GM19468 (cell line): ENCODE measurements at regions not wholly inside any gene's neighbourhood (a gene's known extent, or its start where the extent isn't known, plus 50 kb on each side); places are given as distances from the start of the nearest gene placed in this dataset.

Source experiments
- ATAC-seq: cut with Tn5 transposase; IDR thresholded peaks from one replicate; pipeline ENCODE4 v1.9.1; 2021; ENCODE audit warnings: mild to moderate bottlenecking, moderate library complexity, moderate number of reproducible peaks; ENCODE audit not compliant: unreplicated experiment; ENCODE audit errors: extremely low read depth

DNA sequence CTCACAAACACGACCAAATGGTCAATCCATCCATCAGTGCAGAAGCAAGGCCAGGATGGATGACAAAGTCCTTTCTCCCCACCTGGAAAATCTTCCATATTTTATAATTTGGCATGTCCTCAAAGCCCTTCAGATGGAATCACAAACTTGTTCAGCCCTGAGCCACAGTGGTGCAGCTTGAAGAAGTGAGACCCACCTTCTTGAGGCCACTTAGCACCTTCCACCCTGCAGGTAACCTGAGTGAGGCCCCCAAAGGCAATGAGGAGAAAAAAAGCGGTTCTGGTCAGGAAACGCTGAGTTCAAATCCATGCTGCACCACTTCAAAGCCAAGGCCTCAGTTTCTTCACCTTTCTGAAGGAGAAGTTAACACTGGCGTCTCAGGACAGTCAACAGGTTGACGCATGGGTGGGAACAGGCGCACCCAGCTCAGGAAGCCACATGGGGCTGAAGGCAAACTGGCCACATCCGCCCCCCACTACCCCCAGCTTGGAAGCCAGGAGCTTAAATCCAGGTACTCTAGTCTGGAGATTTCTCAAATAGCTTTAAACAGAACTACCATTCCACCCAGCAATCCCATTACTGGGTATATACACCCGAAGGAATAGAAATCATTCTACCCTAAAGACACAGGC is 320.4 kb downstream of the BCL11B start:
- no peak for ATAC-seq

DNA sequence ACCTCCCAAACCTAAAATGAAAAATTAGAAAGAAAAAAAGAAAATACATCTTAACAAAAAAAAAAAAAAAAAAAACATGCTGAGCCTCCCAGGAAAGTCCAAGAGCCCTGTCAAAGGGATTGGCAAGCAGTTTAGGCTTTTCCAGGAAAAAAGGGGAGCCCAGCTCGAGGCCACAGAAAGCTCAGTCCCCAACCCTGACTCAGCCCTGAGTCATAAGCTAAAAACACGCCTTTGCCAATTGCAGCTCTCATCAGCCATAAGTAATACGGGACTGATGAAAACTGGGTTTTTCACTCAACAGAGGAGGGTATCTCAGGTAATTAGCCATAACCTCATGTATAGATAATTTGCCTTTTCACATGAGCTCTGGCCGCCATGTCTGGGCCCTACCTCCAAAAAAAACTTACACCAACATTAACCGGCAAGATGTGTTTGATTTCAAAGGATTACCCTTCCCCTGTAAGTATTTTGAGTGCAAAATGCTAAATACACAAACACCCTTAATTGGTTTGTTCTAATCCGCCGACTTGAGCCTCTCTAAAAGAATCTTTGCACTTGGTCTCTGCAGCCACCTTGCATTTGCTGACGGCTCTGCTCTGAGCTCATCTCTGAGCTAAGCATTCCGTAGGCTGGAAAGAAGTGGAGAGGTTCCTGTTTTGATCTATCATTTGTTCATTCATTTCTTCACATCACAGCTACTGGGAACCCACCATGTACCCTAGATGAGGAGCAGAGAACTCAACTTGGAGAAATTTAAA is 319.2 kb downstream of the BCL11B start:
- ATAC-seq, result no peak

DNA sequence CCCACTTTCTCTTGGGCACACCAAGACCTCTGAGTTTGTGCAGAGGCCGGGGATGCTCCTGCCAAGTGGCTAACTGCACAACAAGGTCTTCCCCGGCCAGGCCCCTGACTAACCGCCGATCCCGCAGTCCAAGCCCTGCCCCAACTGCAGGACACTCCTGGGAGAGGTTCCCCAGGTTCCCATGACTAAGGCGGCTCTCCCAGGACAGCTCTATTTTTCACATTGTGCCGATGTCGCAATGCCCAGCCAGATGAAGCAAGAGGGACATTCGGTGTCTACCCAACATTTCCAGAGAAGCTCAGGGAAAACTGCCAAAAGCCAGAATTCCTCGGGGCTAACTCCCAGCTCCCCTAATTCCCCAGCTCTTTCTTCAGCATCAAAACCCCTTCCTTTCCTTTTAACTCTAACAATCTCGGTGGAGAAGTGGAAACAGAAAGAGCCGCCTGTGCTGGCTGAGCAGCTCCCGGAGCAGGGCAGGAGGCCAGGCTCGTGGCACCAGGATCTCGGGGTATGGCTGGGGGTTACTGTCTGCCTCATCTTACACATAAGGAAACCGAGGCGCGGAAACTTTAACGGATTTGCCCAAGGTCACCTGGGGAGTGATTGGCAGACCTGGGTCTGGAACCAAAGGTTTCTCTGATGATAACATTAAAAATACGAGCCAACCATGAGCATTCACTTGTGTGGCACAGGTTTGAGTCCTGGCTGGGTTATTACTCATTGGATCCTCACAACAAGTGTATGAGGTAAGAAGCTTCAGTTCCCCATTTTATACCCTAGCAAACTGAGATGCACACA is 318.2 kb downstream of the BCL11B start:
- no peak for ATAC-seq

DNA sequence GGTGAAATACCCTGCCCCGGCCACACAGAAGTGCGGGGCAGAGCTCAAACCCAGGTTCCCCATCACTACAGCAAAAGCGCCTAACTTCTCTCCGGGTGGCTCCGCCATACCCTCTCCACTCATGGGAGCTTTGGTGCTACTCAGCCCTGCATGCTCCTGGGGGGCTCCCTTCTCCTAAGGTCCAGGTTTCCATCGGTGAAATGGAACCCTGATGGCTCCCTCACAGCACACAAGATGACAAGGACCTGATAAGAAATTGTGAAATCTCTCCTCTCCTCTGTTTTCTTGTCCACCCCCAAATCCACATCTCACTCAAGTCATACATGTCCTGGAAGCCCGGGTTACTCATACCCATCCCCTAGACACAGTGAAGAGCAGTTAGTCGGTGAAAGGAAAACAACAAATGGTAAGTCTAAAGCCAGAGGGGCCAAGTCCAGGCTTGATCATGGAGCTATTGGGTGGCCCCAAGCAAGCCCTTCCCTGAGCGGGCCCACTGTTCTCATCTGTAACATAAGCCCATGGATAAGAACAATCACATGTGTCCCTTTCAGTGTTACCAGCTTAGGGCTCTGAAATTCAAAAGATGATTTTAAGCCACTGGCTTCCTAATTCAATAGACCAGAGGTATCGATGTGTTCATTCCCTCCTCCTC is 317.5 kb downstream of the BCL11B start:
- no peak for ATAC-seq

DNA sequence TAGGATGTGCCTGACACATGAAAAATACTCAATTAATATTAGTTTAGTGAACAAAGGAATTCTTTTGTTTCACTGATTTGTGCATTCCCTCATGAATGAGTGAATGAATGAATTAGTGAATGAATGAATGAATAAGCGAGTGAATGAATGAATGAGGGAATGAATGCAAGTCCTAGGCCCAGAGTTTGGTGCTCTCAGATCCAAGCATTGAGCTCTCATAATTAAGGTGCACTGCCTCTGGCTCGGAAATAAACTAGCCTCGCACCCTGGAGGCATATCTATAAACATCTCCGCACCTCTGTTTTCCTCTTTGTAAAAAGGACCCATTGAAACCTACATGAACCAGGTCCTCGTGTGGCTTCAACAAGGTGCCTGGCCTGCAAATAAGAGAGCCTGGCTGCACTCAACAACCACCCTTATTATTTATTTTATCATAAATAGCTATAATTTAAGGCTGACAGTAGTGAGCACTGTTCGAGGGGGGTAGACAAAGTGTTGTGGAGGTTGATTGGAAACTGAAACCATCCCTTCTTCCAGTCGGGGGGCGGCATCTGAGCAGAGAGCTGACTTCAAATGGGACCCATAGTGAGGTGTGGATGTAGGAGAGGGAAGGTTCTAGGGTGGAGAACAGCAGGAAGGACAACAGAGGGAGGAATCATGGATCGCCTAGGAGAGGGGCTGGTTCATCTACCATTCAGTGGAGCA is 316.8 kb downstream of the BCL11B start:
- ATAC-seq, result no peak

DNA sequence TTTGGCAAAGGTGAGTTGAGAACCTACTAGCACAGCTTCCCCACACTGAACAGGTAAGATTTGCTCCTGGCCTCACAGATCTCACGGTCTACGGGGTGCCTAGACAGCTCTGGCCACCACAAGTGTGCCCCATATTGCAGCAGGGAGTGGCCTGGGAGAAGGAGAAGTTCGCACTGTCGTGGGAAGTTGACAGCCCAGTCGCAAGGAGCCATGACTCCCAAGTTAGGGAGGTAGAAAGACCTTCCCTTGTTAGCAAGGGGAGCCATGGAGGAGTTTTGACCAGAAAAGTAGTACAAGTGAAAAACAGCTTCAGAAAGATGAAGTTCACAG is 316.3 kb downstream of the BCL11B start:
- ATAC-seq, result no peak

DNA sequence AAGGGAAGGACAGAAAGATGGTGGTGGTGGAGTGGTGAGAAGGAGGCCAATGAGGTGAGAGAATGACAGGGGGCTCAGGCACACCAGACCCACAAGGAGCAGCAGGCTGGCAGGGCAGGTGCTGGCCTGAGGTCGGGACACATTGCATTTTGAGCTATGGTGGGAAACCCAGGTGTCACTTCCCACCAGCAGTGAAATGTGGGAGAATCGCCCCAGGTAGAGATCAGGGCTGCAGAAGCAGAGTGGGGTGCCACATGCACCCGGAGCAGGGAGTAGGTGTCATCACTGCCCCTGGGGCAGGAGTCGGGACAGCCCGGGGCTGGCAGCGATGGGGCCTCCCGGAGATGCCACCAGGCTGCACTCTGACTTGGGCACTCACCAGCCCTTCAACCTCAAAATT is 315.8 kb downstream of the BCL11B start:
- no peak for ATAC-seq

DNA sequence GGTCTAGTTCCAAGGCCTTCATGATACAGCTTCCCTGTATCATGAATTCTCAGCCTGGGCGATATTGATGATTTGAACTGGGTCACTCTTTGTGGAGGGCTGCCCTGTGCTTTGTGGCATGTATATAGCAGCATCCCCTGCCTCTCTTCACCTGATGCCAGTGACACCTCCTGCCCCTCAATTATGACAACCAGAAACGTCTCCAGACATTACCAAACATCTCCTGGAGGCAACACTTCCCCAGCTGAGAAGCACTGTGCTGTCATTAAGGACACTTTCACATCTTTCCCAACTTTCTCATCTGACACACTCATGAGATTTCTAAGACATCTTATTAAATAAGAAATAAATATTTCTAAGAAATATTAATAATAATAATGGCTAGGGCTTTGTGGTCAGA is 315.3 kb downstream of the BCL11B start:
- ATAC-seq, result no peak

DNA sequence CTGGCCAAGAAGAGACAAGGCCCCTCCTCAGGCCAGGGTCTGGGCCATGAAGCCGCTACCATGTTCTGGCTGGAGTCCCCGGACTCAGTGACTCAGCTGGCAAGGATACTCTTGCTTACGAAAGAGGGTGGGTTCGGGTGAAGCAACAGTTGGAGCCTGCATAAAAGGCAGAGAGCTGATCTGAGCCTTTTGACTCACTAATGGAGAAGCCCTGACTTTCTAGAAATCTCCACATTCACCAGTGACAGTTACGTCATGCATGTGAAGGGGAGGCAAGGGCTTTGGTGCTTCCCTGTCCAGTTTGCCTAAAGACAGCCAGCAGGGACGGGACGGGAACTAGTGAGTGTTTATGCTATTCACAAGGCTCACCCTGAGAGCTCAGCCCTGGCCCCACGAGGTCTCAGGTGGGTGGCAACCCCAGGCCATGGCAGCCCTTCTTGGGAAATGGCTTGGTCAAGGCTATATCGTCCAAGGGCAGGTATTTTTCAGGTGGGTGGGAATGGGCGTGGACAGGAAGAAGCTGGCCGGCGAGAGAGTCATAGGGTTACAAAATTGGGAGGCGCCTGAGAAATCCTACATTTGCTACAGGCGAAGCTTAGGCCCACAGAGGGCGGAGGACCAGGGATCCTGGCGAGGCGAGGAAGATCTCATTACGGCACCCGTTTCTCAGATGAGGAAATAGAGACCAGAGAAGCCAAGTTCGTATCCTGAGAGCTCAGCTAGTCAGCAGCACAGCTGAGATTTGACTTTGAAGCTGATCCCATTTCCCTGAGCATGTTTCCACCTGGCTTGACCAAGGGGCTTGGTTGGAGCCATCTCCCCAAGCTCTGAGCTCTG is 314.6 kb downstream of the BCL11B start:
- ATAC-seq, result no peak

DNA sequence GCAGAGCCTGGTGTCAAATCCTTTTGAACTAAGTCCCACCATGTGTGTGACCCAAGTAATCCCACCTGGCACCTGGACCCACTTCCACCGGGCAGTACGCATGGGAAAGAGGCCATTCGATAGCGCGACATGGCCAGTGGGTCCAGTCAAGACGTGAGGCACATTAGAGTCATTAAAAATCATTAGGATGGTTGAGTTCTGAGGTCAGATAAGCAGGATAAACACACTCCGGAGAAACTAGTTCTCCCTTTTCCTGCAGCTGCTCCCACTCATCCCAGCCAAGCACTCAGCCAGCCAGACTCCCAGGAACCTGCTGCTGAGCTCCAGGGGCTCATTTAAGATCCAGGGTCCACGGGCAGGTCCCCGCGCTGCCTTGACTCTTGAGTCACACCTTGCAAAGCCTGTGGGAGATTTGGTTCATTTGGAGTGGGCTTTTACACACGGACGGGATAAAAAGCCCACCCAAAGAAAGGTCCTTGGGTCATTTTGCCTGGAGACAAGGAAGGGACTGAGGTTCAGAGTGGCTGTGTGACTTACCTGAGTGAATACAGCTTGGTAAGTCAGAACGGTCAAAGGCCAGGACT is 313.9 kb downstream of the BCL11B start:
- no peak for ATAC-seq

DNA sequence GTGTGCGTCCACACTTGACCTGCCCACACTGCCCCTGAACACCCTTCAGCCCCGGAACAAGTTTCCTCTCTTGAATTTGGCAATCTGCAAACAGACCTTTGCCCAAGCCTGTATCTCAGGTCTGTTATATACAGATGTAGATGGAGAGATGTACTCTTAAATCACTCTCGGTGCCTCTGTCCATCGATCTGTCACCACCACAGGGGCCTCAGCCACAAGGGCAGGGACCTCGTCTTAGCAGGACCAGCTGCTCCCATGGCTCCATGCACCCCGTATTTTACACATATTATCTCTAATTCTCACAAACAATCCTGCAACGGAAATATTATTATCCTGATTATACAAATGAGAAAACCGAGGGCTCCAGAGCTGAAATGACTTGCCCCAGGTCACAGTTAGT is 313.4 kb downstream of the BCL11B start:
- ATAC-seq, result no peak

DNA sequence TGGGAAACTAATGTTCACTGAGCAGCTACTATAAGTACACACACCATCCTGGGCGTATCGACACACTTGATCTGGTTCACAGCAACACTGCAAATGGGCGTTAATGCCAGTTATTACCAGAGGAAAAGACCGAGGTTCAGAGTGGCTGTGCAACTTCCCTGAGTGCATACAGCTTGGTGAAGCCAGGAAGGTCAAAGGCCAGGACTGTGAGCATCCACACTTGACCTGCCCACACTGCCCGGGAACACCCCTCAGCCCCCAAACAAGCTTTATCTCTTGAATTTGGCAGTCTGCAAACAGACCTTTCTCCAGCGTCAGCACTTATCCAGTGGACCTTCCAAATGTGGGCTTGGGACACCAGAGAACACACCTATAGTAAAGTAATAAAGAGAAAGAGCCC is 312.6 kb downstream of the BCL11B start:
- ATAC-seq, result no peak

DNA sequence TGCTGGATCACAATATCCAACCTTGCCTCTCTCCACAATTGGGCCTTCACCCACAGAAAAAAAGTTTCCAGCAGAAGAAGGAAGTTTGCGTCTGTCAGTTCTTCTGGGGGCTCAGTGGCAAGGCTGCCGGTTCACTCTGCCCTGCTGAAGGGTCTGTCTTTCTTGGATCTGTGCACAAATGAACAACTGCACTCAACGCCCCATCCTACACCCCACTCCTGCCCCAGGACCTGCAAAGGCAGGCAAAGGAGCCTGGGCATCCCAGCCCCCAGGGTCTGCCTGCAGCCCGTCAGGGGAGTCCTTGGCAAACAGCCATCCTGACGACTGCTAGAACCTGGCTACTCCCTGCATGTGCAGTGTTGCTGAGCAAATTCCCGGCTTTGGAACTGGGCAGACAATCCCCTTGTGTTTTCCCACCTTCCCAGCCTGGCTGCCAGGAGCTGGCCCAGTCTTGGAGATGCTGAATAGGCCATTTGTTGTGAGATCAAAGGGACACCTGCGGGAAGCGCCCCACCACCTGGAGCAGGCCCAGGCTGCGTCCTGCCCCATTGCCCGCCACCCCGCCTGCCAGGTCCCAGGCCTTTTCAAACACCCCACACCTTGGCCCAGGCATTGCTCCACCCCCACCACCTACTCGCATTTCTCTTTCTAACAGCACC is 311.9 kb downstream of the BCL11B start:
- ATAC-seq, result no peak

DNA sequence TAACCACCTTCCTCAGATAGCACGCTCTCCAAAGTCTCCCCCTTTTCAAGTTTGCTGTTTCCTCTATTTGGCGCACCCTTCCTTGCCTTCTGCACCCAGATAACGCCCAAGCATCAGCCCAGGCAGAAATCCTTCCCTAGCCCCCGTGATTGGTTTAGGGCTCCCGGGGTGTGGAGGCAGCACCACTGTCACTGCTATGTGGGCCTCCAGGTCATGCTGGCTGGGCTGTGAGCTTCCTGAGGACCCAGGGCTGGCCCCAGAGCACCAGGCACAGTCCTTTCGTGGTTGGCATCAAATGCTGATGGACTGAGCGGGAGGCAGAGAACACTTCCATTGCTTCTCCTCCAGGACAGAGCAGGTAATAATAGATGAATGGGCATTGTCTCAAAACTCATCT is 311.4 kb downstream of the BCL11B start:
- no peak for ATAC-seq

DNA sequence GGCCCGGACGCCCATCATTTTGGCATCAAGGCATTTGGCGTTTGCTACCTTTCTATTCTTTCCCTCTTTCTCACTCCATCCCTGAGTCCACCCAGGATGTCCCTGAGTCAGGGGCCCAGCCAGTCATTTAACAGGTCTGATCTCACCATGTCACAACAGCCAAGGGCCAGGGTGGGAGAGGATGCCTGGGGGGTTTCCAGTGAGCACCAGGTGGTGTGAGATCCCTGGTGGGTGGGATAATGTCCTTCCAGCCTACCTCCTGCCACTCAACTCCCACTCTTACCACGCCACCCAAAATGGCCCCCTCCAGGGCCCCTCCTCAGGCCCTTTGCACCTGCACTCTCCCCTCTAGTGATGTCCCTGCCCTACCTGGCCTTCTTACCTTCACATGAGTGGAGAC is 310.8 kb downstream of the BCL11B start:
- ATAC-seq, result no peak

DNA sequence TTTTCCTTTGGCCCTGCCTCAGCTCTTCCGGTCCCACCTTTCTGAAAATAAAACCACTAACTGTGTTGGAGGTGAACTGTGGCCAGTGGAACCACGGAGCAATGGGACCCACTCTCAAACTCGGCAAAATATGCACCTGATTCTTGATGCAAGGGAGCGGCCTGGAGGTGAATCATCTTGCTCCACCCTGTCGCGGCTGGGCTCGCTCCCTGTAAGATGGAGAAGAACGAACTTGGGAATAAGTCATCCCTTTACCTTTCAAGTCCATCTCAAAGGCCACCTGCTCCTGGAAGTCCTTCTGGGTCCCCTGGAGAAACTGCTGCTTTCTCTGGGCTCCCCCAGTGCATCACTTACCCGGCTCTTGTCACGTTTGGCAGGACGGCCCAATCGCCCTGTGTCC is 309.9 kb downstream of the BCL11B start:
- no peak for ATAC-seq

DNA sequence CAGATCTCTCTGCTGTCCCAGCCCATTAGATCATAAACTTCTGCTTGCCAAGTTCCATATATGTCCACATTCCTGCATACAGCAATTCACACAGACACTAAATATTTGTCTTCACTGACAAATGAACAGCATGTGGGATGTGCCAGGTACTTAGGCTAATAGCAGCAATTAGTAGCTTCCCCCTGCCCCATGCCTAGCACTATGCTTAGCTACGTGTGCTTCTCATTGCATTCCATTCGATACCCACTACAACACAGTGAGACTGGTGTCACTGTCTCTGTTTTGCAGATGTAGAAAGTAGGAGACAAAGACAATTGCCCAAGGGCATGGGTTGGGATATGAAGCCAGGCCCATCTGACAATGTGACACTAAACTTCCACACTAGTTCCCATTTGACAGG is 308.4 kb downstream of the BCL11B start:
- no peak for ATAC-seq

DNA sequence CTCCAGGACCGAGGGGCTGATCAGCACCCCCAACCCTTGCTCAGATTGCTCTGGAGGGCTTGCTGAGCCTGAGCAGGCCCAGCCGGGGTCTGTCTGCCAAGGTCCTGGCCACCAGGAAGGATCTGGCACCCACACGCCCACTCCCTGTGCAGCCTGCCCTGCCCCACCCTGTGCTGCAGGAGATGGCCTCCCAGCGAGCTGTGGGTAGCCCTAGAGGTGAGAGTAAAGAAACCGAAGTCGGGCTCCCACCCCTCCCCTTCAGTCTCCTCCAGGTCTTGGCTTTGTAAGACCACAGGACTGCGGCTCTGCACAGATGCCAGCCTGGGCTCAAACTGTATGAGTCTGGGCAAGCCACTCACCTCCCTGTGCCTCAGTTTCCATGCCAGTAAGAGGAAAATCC is 307.8 kb downstream of the BCL11B start:
- ATAC-seq, result no peak

DNA sequence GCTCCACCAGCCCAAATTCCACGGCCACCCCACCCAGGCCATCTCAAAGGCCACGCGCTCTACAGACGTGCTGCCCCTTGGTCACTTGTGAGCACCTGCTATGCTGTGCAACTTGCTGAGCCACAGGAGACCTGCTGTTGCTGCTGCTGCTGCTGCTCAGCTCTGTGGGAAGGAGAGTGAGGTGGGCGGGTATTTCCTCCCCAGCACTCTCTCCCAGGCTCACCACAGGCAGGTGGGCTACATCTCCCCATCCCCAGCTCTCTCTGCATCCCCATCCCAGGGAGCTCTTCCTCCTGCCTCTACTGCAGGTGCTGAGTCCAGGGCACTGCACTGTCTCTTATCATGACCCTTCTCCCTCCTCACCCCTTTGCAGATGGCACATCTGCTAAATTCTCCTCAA is 306.9 kb downstream of the BCL11B start:
- ATAC-seq, result no peak
